Liver (tissue), 8 donors: ENCODE measurements at regions not wholly inside any gene's neighbourhood (a gene's known extent, or its start where the extent isn't known, plus 50 kb on each side); places are given as distances from the start of the nearest gene placed in this dataset.

Experiments used
- DNase-seq: peaks from one replicate; pipeline ENCODE4 v3.0.0-alpha.2; 2017; ENCODE audit warnings: low spot score
- H3K27ac ChIP-seq, 2 donors: one replicate each; pipeline ENCODE4 v1.7.0; 2013; ENCODE audit warnings: inconsistent platforms in 2 of 2, low read length in 2 of 2, control low read depth in 1 of 2, low read depth in 1 of 2, mild to moderate bottlenecking in 1 of 2
- H3K27me3 ChIP-seq, 4 donors: one replicate each; pipeline versions ENCODE4 v1.6.1 to v1.7.0; 2013; ENCODE audit warnings: low read length in 3 of 4, inconsistent platforms in 1 of 4, mild to moderate bottlenecking in 1 of 4, moderate library complexity in 1 of 4; ENCODE audit not compliant: control insufficient read depth in 4 of 4, insufficient read depth in 4 of 4
- H3K36me3 ChIP-seq, 4 donors: one replicate each; pipeline versions ENCODE4 v1.6.1 to v1.7.0; 2013; ENCODE audit warnings: low read length in 3 of 4, mild to moderate bottlenecking in 3 of 4, low read depth in 1 of 4, moderate library complexity in 1 of 4; ENCODE audit not compliant: control insufficient read depth in 4 of 4, insufficient read depth in 3 of 4
- H3K4me1 ChIP-seq, 4 donors: one replicate each; pipeline versions ENCODE4 v1.6.1 to v1.7.0; 2013; ENCODE audit warnings: low read length in 3 of 4, mild to moderate bottlenecking in 3 of 4, moderate library complexity in 1 of 4; ENCODE audit not compliant: control insufficient read depth in 4 of 4, insufficient read depth in 4 of 4
- H3K4me3 ChIP-seq, 3 donors: one replicate each; pipeline versions ENCODE4 v1.6.1 to v1.7.0; 2013; ENCODE audit warnings: low read length in 3 of 3, control low read depth in 1 of 3, low read depth in 1 of 3, mild to moderate bottlenecking in 1 of 3
- H3K9ac ChIP-seq, 2 donors: one replicate each; pipeline ENCODE4 v1.7.0; 2013; ENCODE audit warnings: low read length in 2 of 2, mild to moderate bottlenecking in 2 of 2, moderate library complexity in 2 of 2, control low read depth in 1 of 2, low read depth in 1 of 2
- H3K9me3 ChIP-seq, 4 donors: one replicate each; pipeline versions ENCODE4 v1.6.1 to v1.7.0; 2013; ENCODE audit warnings: low read length in 3 of 4; ENCODE audit not compliant: control insufficient read depth in 4 of 4
- ATF3 ChIP-seq: IDR thresholded peaks from 2 replicates; pipeline ENCODE4 v1.6.1; 2016; ENCODE audit warnings: antibody characterized with exemption
- CTCF ChIP-seq: fragments of 150-350 bp; IDR thresholded peaks from 2 replicates; pipeline ENCODE4 v1.5.1; 2017; ENCODE audit warnings: improper control_type of control experiment, low read depth, low read length; ENCODE audit not compliant: missing input control
- EGR1 ChIP-seq, 2 donors: IDR thresholded peaks; 2 replicates each; pipeline ENCODE4 v1.6.1; 2016 to 2018; ENCODE audit warnings: antibody characterized with exemption in 2 of 2, low read depth in 2 of 2
- FOXA1 ChIP-seq: IDR thresholded peaks from 2 replicates; pipeline ENCODE4 v1.6.1; 2016; ENCODE audit warnings: antibody characterized with exemption
- FOXA2 ChIP-seq: IDR thresholded peaks from 2 replicates; pipeline ENCODE4 v1.6.1; 2016; ENCODE audit warnings: antibody characterized with exemption
- GABPA ChIP-seq, 2 donors: IDR thresholded peaks in 1 of 2; conservative IDR thresholded peaks in 1 of 2; 2 replicates each; pipeline ENCODE4 v1.6.1; 2016; ENCODE audit warnings: antibody characterized with exemption in 2 of 2, mild to moderate bottlenecking in 1 of 2, moderate library complexity in 1 of 2
- HNF4A ChIP-seq, 2 donors: conservative IDR thresholded peaks; 2 replicates each; pipeline ENCODE4 v1.6.1; 2016; ENCODE audit warnings: antibody characterized with exemption in 2 of 2, mild to moderate bottlenecking in 2 of 2
- HNF4G ChIP-seq: IDR thresholded peaks from 2 replicates; pipeline ENCODE4 v1.6.1; 2016; ENCODE audit warnings: antibody characterized with exemption
- JUND ChIP-seq, 2 donors: IDR thresholded peaks; 2 replicates each; pipeline ENCODE4 v1.6.1; 2016; ENCODE audit warnings: antibody characterized with exemption in 2 of 2
- MAX ChIP-seq: IDR thresholded peaks from 2 replicates; pipeline ENCODE4 v1.6.1; 2016; ENCODE audit warnings: antibody characterized with exemption
- NR2F2 ChIP-seq: IDR thresholded peaks from 2 replicates; pipeline ENCODE4 v1.6.1; 2016; ENCODE audit warnings: antibody characterized with exemption
- RAD21 ChIP-seq, 2 donors: IDR thresholded peaks; 2 replicates each; pipeline ENCODE4 v1.6.1; 2016; ENCODE audit warnings: antibody characterized with exemption in 2 of 2, mild to moderate bottlenecking in 2 of 2
- RXRA ChIP-seq, 2 donors: IDR thresholded peaks; 2 replicates each; pipeline ENCODE4 v1.6.1; 2017 to 2018; ENCODE audit warnings: antibody characterized with exemption in 2 of 2, mild to moderate bottlenecking in 1 of 2
- SP1 ChIP-seq: IDR thresholded peaks from 2 replicates; pipeline ENCODE4 v1.6.1; 2018; ENCODE audit warnings: antibody characterized with exemption, mild to moderate bottlenecking
- TAF1 ChIP-seq: conservative IDR thresholded peaks from 2 replicates; pipeline ENCODE4 v1.6.1; 2016; ENCODE audit warnings: antibody characterized with exemption, mild to moderate bottlenecking
- YY1 ChIP-seq: IDR thresholded peaks from 2 replicates; pipeline ENCODE4 v1.6.1; 2016; ENCODE audit warnings: antibody characterized with exemption, mild to moderate bottlenecking
- ZBTB33 ChIP-seq: IDR thresholded peaks from 2 replicates; pipeline ENCODE4 v1.6.1; 2016; ENCODE audit warnings: antibody characterized with exemption
- WGBS: extraction: QIAGEN DNeasy Blood & Tissue Kit; methylation state at CpG from one replicate; pipeline ENCODE4 v1.1.7; 2013; 5-methylcytosine and 5-hydroxymethylcytosine counted together
- TF ChIP-seq, protein P1 (sequence below): IDR thresholded peaks from 2 replicates; pipeline ENCODE4 v1.6.1; 2016; ENCODE audit warnings: antibody characterized with exemption, mild to moderate bottlenecking
- donor health status: healthy.
- donor health status: healthy.
- donor health status: healthy.
- donor health status: healthy.
- donor health status: healthy.

- H3K36me3 ChIP-seq = no peaks in the 10 kb centered on the region
- WGBS = 75% methylated on average over 5 of the region's 5 CpGs
- H3K4me3 ChIP-seq = no peak overlapping the region
- TF ChIP-seq JUND (IDR thresholded peaks at IDR 0.05) (no peak), FOXA1 (no peak), RXRA (IDR thresholded peaks at IDR 0.05) (no peak), ATF3 (no peak), YY1 (no peak), GABPA (IDR thresholded peaks at IDR 0.05 in 1 of 2, conservative IDR thresholded peaks at IDR 0.05 in 1 of 2) (no peak), TAF1 (no peak), ZBTB33 (no peak), HNF4A (conservative IDR thresholded peaks at IDR 0.05) (no peak), FOXA2 (no peak), MAX (no peak), EGR1 (IDR thresholded peaks at IDR 0.05; ENCODE audit: low read depth in 2 of 2) (no peak), HNF4G (no peak), RAD21 (IDR thresholded peaks at IDR 0.05) (no peak), CTCF (no peak)
- TF ChIP-seq, protein P1, sequence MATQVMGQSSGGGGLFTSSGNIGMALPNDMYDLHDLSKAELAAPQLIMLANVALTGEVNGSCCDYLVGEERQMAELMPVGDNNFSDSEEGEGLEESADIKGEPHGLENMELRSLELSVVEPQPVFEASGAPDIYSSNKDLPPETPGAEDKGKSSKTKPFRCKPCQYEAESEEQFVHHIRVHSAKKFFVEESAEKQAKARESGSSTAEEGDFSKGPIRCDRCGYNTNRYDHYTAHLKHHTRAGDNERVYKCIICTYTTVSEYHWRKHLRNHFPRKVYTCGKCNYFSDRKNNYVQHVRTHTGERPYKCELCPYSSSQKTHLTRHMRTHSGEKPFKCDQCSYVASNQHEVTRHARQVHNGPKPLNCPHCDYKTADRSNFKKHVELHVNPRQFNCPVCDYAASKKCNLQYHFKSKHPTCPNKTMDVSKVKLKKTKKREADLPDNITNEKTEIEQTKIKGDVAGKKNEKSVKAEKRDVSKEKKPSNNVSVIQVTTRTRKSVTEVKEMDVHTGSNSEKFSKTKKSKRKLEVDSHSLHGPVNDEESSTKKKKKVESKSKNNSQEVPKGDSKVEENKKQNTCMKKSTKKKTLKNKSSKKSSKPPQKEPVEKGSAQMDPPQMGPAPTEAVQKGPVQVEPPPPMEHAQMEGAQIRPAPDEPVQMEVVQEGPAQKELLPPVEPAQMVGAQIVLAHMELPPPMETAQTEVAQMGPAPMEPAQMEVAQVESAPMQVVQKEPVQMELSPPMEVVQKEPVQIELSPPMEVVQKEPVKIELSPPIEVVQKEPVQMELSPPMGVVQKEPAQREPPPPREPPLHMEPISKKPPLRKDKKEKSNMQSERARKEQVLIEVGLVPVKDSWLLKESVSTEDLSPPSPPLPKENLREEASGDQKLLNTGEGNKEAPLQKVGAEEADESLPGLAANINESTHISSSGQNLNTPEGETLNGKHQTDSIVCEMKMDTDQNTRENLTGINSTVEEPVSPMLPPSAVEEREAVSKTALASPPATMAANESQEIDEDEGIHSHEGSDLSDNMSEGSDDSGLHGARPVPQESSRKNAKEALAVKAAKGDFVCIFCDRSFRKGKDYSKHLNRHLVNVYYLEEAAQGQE = no peak
- no peaks in the 10 kb centered on the region for H3K4me1 ChIP-seq
- H3K27me3 ChIP-seq = peaks cover 0 to under 1% (median 0%) of the 10 kb centered on the region in 4 donors
- no peak overlapping the region for H3K27ac ChIP-seq
- DNase-seq = no peak
- no peak overlapping the region for H3K9ac ChIP-seq
- H3K9me3 ChIP-seq = no peaks in the 10 kb centered on the region
Measured at GRCh38 chr5:5592541-5592940, 170.1 kb downstream of the ICE1 start.

GRCh38 chr5:5591567-5591966, 169.1 kb downstream of the ICE1 start:
- H3K4me1 ChIP-seq = no peaks in the 10 kb centered on the region
- H3K27me3 ChIP-seq = peaks cover 0 to 4% (median 0%) of the 10 kb centered on the region in 4 donors
- DNase-seq = no peak
- H3K9ac ChIP-seq = no peak overlapping the region
- H3K36me3 ChIP-seq = no peaks in the 10 kb centered on the region
- H3K9me3 ChIP-seq = no peaks in the 10 kb centered on the region
- H3K27ac ChIP-seq = no peak overlapping the region
- H3K4me3 ChIP-seq = no peak overlapping the region
- 66% methylated on average over 6 of the region's 6 CpGs for WGBS
- TF ChIP-seq MAX = no peak
- TF ChIP-seq FOXA1 = no peak
- TF ChIP-seq ZBTB33 = no peak
- no peak for TF ChIP-seq ATF3
- TF ChIP-seq HNF4A (conservative IDR thresholded peaks at IDR 0.05) = no peak
- TF ChIP-seq CTCF = no peak
- TF ChIP-seq RAD21 (IDR thresholded peaks at IDR 0.05) = no peak
- no peak for TF ChIP-seq NR2F2
- no peak for TF ChIP-seq SP1
- no peak for TF ChIP-seq YY1
